Body of pancreas (tissue), 4 donors: ENCODE measurements at regions not wholly inside any gene's neighbourhood (a gene's known extent, or its start where the extent isn't known, plus 50 kb on each side); places are given as distances from the start of the nearest gene placed in this dataset.

Experiments used
- ATAC-seq: fragments of 150-250 bp; one replicate; pipeline ENCODE4 v1.9.1; 2016
- DNase-seq, 4 donors: peaks; one replicate each; pipeline ENCODE4 v3.0.0-alpha.2; 2019
- H3K27ac ChIP-seq, 4 donors: fragments of 200-600 bp; sonication (generic); 1 replicate in 3 of 4; 2 replicates in 1 of 4; pipeline versions ENCODE4 v1.5.1 to v1.6.1; 2016 to 2019; ENCODE audit warnings: mild to moderate bottlenecking in 1 of 4, mixed read lengths in 1 of 4, moderate library complexity in 1 of 4
- H3K27me3 ChIP-seq, 2 donors: fragments of 200-600 bp; sonication (generic); one replicate each; pipeline ENCODE4 v1.6.0; 2016; ENCODE audit warnings: mild to moderate bottlenecking in 1 of 2
- H3K36me3 ChIP-seq, 2 donors: fragments of 200-600 bp; sonication (generic); replicated peaks in 1 of 2; 2 replicates each; pipeline ENCODE4 v1.5.1; 2016; ENCODE audit warnings: low read depth in 2 of 2; ENCODE audit not compliant: insufficient read depth in 1 of 2
- H3K4me1 ChIP-seq: fragments of 200-600 bp; sonication (generic); one replicate; pipeline ENCODE4 v1.6.0; 2016
- H3K4me3 ChIP-seq, 2 donors: fragments of 200-600 bp; sonication (generic); 1 replicate in 1 of 2; 2 replicates in 1 of 2; pipeline ENCODE4 v1.5.1; 2016 to 2019
- H3K9me3 ChIP-seq, 3 donors: fragments of 200-600 bp; sonication (generic); 1 replicate in 2 of 3; 2 replicates in 1 of 3; pipeline ENCODE4 v1.5.1; 2016
- POLR2A ChIP-seq, 3 donors: fragments of 450-650 bp; IDR thresholded peaks; one replicate each; pipeline ENCODE4 v1.6.1; 2016; ENCODE audit warnings: antibody characterized with exemption in 3 of 3, mild to moderate bottlenecking in 2 of 3
- WGBS, 2 donors: methylation state at CpG; one replicate each; pipeline ENCODE4 v1.1.5; 2017; 5-methylcytosine and 5-hydroxymethylcytosine counted together
- intact Hi-C: fragments of 100-400 bp; cut with DNase I; formaldehyde crosslinking; loops from one replicate; pipeline ENCODE4 v1.15.1; 2023
- TF ChIP-seq, protein P1 (sequence below), 7 experiments: fragments of 450-650 bp in 4 of 7; fragments of 200-600 bp in 3 of 7; sonication (generic) in 3 of 7; IDR thresholded peaks; one replicate each; pipeline ENCODE4 v1.5.1; 2016 to 2019; ENCODE audit warnings: antibody characterized with exemption in 7 of 7

DNA sequence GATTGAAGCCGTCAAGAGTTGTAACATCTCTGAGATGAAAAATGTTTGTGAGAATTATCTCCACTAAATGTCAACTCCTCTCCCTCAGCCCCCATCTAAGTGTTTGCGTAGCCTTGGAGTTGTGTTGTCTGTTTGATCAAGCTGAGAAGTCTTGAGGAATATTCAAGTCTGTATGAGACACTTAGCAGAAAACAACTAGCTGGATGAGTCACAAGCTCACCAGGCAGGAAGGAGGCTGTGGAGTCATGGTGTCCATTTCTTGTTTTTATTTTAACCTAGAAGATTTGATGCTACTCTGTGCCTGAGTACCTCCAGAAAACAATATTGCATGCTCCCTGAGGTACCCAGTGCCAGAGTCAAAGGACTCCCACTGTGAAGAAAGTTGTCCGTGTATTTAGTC, 211.6 kb upstream of the PLXNA2 start:
- intact Hi-C loops = no loop called here
- Histone ChIP-seq H3K27me3 (no peaks in the 10 kb centered on the region), H3K9me3 (no peaks in the 10 kb centered on the region), H3K4me1 (no peaks in the 10 kb centered on the region), H3K27ac (no peak overlapping the region), H3K4me3 (no peak overlapping the region), H3K36me3 (no peaks in the 10 kb centered on the region)
- TF ChIP-seq, protein P1, sequence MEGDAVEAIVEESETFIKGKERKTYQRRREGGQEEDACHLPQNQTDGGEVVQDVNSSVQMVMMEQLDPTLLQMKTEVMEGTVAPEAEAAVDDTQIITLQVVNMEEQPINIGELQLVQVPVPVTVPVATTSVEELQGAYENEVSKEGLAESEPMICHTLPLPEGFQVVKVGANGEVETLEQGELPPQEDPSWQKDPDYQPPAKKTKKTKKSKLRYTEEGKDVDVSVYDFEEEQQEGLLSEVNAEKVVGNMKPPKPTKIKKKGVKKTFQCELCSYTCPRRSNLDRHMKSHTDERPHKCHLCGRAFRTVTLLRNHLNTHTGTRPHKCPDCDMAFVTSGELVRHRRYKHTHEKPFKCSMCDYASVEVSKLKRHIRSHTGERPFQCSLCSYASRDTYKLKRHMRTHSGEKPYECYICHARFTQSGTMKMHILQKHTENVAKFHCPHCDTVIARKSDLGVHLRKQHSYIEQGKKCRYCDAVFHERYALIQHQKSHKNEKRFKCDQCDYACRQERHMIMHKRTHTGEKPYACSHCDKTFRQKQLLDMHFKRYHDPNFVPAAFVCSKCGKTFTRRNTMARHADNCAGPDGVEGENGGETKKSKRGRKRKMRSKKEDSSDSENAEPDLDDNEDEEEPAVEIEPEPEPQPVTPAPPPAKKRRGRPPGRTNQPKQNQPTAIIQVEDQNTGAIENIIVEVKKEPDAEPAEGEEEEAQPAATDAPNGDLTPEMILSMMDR (IDR thresholded peaks at IDR 0.05) = no peak
- no peak for TF ChIP-seq POLR2A (IDR thresholded peaks at IDR 0.05)
- 46 to 55% methylated on average over 3 of the region's 3 CpGs for WGBS, 2 donors
- ATAC-seq (no peak), DNase-seq (no peak)

DNA sequence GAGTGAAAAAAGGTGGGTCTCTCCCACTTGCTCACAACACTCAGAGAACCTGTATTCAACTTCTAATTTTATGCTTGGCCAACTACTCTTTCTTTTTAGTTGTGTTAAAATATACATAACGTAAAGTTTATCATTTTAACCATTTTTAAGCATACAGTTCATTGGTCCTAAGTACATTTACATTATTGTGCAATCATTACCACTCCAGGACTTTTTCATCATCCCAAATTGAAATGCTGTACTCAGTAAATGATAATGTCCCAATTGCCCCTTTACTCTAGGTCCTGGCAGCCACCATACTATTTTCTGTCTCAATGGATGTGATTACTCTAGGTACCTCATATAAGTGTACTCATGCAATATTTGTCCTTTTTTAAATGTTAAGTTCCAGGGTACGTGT, 212.3 kb upstream of the PLXNA2 start:
- Histone ChIP-seq H3K27ac (no peak overlapping the region), H3K27me3 (no peaks in the 10 kb centered on the region), H3K36me3 (no peaks in the 10 kb centered on the region), H3K4me3 (no peak overlapping the region), H3K9me3 (no peaks in the 10 kb centered on the region), H3K4me1 (no peaks in the 10 kb centered on the region)
- ATAC-seq (no peak), DNase-seq (no peak)
- 61 to 62% methylated on average over 2 of the region's 2 CpGs for WGBS, 2 donors
- TF ChIP-seq, protein P1 (IDR thresholded peaks at IDR 0.05) = no peak
- no peak for TF ChIP-seq POLR2A (IDR thresholded peaks at IDR 0.05)
- intact Hi-C loops = no loop called here

DNA sequence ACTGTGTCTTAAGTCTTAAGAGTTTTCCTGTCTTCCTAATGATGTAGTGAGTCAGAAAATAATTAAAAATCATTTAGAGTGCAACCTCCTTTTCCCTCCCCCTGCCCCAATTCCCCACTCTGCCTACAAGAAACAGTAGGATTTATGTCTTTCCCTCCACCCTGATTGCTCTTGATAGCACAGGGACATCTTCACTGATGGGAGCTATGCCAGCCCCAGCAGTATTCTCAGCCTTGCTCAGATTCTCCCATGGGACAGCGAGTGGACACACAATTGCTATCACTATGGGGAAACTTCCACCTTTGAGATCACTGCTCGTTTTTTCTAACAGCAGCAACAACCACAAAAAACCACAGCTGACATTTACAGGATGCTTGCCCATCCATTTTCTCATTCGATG, 216.6 kb upstream of the PLXNA2 start:
- no peak overlapping the region for H3K4me3 ChIP-seq
- no peak for ATAC-seq

DNA sequence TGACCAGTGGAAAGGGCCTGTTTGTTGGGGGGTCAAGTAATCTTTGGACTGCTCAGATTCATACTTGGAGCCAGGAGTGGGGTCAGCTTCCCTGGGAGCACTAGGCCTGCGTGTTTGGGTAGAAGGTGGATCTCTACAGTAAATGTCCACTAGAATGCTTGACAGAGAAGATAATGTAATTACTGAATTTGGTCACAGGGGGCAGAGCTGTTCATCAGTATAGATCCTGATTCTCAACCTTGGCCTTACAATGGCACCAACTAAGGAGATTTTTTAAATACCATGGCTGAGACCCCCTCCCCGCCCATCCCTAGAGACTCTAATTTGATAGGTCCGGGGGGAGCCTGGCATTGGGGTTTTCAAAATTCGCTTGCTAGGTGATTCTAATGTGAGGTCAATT, 217.5 kb upstream of the PLXNA2 start:
- DNase-seq (no peak), ATAC-seq (no peak)
- H3K4me3 ChIP-seq = no peak overlapping the region
- no peak overlapping the region for H3K27ac ChIP-seq
- H3K4me1 ChIP-seq = no peaks in the 10 kb centered on the region
- intact Hi-C loops = no loop called here
- no peaks in the 10 kb centered on the region for H3K27me3 ChIP-seq
- no peaks in the 10 kb centered on the region for H3K9me3 ChIP-seq
- WGBS, 2 donors = 59 to 60% methylated on average over 4 of the region's 4 CpGs
- H3K36me3 ChIP-seq = no peaks in the 10 kb centered on the region
- TF ChIP-seq, protein P1 (IDR thresholded peaks at IDR 0.05) = no peak
- no peak for TF ChIP-seq POLR2A (IDR thresholded peaks at IDR 0.05)

More for the DNA sequence above, 216.6 kb upstream of the PLXNA2 start:
- intact Hi-C loops = no loop called here
- H3K9me3 ChIP-seq = no peaks in the 10 kb centered on the region
- no peak overlapping the region for H3K27ac ChIP-seq
- no peaks in the 10 kb centered on the region for H3K36me3 ChIP-seq
- no peaks in the 10 kb centered on the region for H3K27me3 ChIP-seq
- no peaks in the 10 kb centered on the region for H3K4me1 ChIP-seq
- TF ChIP-seq, protein P1 (IDR thresholded peaks at IDR 0.05) = no peak
- TF ChIP-seq POLR2A (IDR thresholded peaks at IDR 0.05) = no peak
- 54 to 62% methylated on average over 3 of the region's 3 CpGs for WGBS, 2 donors
- DNase-seq = no peak

DNA sequence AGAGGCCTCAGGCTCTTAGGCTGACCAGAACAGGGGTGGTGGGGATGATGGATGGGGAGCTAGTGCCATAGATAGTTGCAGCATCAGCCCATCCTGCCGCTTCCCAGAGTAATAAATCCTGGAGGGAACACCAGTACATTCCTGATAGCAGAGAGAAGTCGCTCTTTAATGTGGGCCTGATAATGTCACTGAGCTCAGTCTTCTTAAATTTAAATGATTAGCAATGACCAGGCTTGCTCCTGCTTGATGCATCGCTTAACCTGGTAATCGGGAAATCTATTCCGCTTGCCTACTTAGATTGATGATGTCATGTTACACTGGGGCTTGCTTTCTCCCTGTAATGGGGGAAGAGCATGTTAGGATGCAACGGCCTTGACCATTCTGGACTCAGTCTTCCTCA, 218.6 kb upstream of the PLXNA2 start:
- H3K9me3 ChIP-seq = no peaks in the 10 kb centered on the region
- WGBS, 2 donors = 77 to 81% methylated on average over 6 of the region's 6 CpGs
- no peak overlapping the region for H3K27ac ChIP-seq
- intact Hi-C loops = no loop called here
- DNase-seq = no peak
- no peak overlapping the region for H3K4me3 ChIP-seq
- H3K36me3 ChIP-seq = no peaks in the 10 kb centered on the region
- H3K27me3 ChIP-seq = no peaks in the 10 kb centered on the region
- no peak for ATAC-seq
- no peak for TF ChIP-seq POLR2A (IDR thresholded peaks at IDR 0.05)
- TF ChIP-seq, protein P1 (IDR thresholded peaks at IDR 0.05) = no peak
- H3K4me1 ChIP-seq = no peaks in the 10 kb centered on the region
